GM21723 (cell line): ENCODE measurements at regions not wholly inside any gene's neighbourhood (a gene's known extent, or its start where the extent isn't known, plus 50 kb on each side); places are given as distances from the start of the nearest gene placed in this dataset.

Experiments
- ATAC-seq: cut with Tn5 transposase; IDR thresholded peaks from one replicate; pipeline ENCODE4 v1.9.1; 2021; ENCODE audit warnings: mild to moderate bottlenecking, moderate library complexity; ENCODE audit not compliant: unreplicated experiment

- no peak for ATAC-seq
Measured at GRCh38 chr5:107325866-107326265, 344.9 kb downstream of the EFNA5 start.

GRCh38 chr5:107324809-107325208 lies 345.9 kb downstream of the EFNA5 start:
- no peak for ATAC-seq

- ATAC-seq: no peak
Measured at GRCh38 chr5:107324071-107324470, 346.7 kb downstream of the EFNA5 start.

- no peak for ATAC-seq
Measured at GRCh38 chr5:107323536-107323935, 347.2 kb downstream of the EFNA5 start.

- ATAC-seq: no peak
Measured at GRCh38 chr5:107322936-107323335, 347.8 kb downstream of the EFNA5 start.

- ATAC-seq: no peak
Measured at GRCh38 chr5:107321906-107322305, 348.8 kb downstream of the EFNA5 start.

- no peak for ATAC-seq
Measured at GRCh38 chr5:107320846-107321245, 349.9 kb downstream of the EFNA5 start.

- ATAC-seq: no peak
Measured at GRCh38 chr5:107320376-107320775, 350.4 kb downstream of the EFNA5 start.

GRCh38 chr5:107319901-107320300 lies 350.8 kb downstream of the EFNA5 start:
- no peak for ATAC-seq

- ATAC-seq: no peak
Measured at GRCh38 chr5:107314330-107314729, 356.4 kb downstream of the EFNA5 start.

GRCh38 chr5:107313921-107314320 lies 356.8 kb downstream of the EFNA5 start:
- ATAC-seq: no peak

GRCh38 chr5:107313098-107313497 lies 357.6 kb downstream of the EFNA5 start:
- ATAC-seq: no peak

GRCh38 chr5:107310181-107310580 lies 360.6 kb downstream of the EFNA5 start:
- no peak for ATAC-seq

GRCh38 chr5:107306594-107306993 lies 364.1 kb downstream of the EFNA5 start:
- no peak for ATAC-seq

GRCh38 chr5:107306002-107306401 lies 364.7 kb downstream of the EFNA5 start:
- ATAC-seq: no peak

- ATAC-seq: no peak
Measured at GRCh38 chr5:107304684-107305083, 366.1 kb downstream of the EFNA5 start.

GRCh38 chr5:107303171-107303968 lies 367.4 kb downstream of the EFNA5 start:
- ATAC-seq: no peak

- ATAC-seq: no peak
Measured at GRCh38 chr5:107302441-107302840, 368.3 kb downstream of the EFNA5 start.

- ATAC-seq: no peak
Measured at GRCh38 chr5:107301999-107302398, 368.7 kb downstream of the EFNA5 start.

GRCh38 chr5:107300721-107301327 lies 369.9 kb downstream of the EFNA5 start:
- no peak for ATAC-seq

GRCh38 chr5:107296572-107296971 lies 374.2 kb downstream of the EFNA5 start:
- no peak for ATAC-seq

- ATAC-seq: no peak
Measured at GRCh38 chr5:107295914-107296313, 374.8 kb downstream of the EFNA5 start.

GRCh38 chr5:107294669-107295068 lies 376.1 kb downstream of the EFNA5 start:
- no peak for ATAC-seq
